NT2/D1 (cell line): ENCODE measurements at regions not wholly inside any gene's neighbourhood (a gene's known extent, or its start where the extent isn't known, plus 50 kb on each side); places are given as distances from the start of the nearest gene placed in this dataset.

Source experiments
- SUZ12 ChIP-seq: IDR thresholded peaks from 2 replicates; pipeline ENCODE4 v1.6.1; 2011; ENCODE audit not compliant: insufficient read length, insufficient read depth; ENCODE audit errors: extremely low read depth
- YY1 ChIP-seq: IDR thresholded peaks from 2 replicates; pipeline ENCODE4 v1.6.1; 2011; ENCODE audit not compliant: insufficient read length, insufficient read depth
- ZNF274 ChIP-seq: IDR thresholded peaks from 2 replicates; pipeline ENCODE4 v1.6.1; 2011; ENCODE audit warnings: mild to moderate bottlenecking, low read depth, low read length

- TF ChIP-seq YY1 (no peak), ZNF274 (no peak), SUZ12 (no peak)
These were observed 116.6 kb downstream of the BUB3 start for GRCh38 chr10:123270806-123271205.
